AG20443 (cell line): ENCODE measurements at regions not wholly inside any gene's neighbourhood (a gene's known extent, or its start where the extent isn't known, plus 50 kb on each side); places are given as distances from the start of the nearest gene placed in this dataset.

Source experiments
- DNase-seq: peaks from one replicate; pipeline ENCODE4 v3.0.0; 2012; ENCODE audit warnings: low spot score, mixed read lengths

DNA sequence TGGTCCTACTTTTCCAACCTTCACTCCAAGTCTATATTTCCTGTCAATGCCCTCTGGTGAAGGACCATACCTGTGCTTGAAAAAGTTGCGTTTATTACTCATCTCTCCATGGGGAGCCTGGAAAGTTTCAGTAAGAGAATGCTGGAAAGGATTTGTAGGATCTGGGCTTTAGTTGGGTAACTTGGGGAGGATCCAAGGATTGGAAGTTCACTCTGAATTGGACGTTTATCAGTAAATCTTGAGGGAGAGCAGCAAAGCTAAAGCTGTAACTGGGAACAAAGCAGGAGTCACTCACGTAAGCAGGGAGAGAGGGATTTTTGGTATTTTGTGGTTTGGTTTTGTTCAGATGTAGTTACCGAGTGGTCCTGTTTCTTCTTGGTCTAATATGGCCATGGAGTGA, 51.4 kb upstream of the NPVF start:
- DNase-seq: no peak

DNA sequence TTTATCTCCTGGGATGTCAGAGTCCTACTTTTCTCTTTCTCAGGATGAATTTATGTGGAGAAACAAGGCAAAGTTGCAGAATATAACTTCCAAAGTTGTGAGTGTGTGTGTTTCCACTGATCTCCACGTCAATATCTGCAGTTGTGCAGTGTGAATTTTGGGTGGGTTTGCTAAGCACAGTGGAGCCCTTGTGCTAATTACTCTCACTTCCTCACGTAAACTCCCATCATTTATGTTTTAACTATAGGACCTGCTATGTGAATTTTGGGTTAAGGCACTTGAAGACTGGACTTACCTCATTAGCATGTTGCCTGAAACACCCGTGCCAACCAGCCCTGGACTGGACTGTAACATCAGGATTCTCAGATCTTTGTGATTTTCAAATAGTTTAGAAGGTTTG, 51.9 kb upstream of the NPVF start:
- no peak for DNase-seq

DNA sequence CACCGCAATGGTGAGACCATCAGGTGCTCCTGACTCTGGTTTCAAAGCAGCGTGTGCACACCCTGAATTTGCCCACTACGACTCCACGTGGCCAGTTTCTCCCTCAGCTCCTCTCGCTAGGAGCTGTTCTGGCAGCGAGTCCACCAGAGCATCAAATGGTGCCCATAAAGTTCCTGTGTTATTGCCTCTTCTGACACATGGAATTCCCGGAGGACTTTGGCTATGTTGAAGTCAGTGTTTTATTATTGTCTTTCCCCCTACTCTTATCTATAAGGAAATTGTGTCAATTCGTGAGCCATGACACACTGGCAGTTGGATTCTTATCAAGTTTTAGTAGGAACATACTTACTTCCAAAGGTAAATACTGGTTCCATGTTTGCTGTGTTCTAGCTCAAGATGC, 53.9 kb upstream of the NPVF start:
- no peak for DNase-seq

DNA sequence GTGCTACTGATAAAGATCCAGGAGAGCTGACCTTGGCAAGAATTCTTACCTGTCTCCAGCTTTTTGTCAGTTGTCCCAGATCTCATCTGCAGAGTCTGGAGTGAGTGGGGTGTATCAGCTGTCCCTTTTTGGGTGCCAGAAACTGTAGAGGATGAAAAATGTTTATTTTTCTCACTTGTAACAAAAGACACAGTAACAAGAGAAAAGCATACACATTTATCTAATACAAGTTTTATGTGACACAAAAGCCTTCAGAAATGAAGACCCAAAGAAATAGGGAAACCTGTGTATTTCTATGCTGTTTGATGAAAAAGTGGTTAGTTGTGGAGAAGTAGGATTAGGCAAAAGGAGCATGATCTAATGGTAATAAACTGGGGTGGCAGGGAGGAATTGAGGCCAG, 58.5 kb upstream of the NPVF start:
- DNase-seq: no peak

DNA sequence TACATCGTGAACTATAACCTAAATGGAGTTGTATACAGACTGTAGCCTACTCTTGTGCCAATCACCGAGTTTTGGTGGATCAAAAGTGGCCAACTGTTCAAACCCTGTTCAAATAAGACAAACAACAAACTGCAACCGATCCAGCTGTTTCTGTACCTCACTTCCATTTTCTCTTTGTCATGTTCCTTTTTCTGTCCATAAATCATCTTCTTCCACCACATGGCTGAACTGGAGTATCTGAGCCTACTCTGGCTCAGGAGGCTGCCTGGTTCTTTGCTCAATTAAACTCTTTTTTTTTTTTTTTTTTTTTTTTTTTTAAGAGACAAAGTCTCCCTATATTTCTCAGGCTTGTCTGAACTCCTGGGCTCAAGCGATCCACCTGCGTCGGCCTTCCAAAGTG, 59.0 kb upstream of the NPVF start:
- DNase-seq: no peak

DNA sequence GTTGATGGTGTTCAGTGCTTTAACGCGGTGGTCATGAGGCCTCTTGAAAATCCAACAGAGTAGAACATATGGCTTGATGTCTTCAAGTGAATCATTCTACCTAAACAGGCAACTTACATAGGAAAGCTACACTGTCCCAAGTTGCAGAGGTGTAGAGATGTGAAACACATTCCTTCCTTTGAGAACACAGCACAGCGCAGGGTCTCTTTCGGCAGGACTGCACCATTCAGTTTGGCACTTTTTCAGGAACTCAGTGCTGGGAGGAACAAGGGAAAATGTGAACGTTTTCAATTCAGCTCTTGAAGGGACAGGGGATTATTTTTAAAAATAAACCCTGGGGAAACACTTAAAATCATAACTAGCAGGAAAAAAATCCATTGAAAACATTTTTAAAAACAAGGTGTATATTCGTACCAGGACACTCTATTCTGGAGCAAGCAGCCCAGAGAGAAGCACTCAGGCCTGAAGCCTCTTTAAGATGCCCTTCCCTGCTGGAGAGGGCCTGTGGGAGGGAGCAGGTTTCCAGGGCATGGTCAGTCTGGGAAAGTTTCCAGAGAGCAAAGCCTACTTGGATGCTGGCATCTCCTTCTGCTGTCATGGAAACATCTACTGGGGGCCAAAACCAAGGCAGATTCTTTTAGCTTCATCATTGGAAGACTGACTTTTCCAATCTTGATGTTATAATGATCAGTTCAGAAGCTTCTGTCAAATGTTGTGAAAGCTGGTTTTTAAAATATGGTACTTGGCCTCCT, 60.4 kb upstream of the NPVF start:
- DNase-seq: no peak

DNA sequence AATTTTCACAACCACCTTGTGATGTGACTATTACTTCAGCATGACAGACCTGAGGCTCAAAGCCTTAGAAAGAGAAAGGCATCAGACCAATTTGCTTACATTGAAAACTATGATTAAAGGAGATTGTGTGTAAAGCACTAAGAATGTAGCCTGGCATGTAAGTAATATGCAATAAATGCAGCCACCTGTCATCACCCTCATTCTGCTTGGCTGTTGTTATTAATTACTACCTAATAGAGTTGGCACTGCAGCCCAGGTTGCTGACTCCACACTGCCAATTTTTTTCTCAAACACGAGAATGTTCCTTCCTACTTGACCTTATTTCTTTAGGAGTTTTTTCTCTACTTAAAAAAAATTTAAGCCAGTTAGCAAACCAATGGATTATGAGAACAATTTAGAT, 61.2 kb upstream of the NPVF start:
- DNase-seq: no peak

DNA sequence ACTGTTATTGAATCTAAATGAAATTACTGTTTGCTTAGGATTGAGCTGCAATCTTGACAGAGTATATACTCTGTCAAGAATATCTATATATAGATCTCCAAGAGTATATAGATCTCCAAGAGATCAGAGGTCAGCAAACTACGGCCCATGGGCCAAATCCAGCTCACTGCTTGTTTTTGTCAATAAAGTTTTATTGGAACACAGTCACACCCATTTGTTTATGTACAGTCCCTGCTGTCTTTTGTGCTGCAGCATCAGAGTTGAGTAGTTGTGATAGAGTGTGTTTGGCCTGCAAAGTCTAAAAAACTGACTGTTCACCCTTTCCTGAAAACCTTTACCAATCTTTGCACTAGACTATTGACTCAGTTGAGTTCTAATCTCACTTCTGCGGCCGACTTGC, 66.3 kb upstream of the NPVF start:
- no peak for DNase-seq

DNA sequence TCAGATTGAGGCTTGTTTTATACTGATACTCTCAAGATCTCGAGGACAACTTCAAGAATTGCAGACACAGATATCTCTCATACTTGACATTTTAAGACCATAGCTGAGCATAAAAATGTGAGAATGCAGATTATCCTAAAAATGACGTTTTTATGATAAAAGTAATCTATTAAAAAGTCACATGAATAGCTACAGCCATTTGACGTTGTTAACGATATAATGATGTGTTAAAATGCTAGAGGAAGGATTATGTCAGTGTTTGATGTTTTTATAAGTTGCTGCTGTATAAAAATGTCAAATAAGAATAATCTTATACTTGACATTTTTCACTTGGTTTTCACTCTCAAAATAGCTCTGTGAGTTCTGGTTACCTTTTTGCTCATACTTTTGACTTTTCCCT, 67.1 kb upstream of the NPVF start:
- DNase-seq: no peak

DNA sequence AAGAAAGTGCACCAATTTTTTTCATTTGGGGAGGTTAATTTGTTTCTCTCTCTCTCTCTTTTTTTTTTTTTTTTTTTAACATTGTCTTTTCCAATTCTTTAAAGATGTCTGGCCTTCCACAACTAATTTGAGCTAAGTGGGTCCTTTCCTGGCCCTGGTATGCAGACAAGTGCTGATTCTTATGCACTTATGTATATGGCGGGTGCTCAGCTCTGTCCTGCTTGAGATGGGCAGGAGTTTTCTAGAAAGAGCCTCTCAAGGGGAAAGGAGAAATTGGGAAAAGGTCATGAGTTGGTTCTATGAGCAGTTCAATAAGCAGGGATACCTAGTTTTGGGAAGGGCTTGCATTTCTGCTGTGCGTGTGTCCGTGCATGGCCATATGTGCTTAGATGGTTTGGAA, 67.8 kb upstream of the NPVF start:
- no peak for DNase-seq

DNA sequence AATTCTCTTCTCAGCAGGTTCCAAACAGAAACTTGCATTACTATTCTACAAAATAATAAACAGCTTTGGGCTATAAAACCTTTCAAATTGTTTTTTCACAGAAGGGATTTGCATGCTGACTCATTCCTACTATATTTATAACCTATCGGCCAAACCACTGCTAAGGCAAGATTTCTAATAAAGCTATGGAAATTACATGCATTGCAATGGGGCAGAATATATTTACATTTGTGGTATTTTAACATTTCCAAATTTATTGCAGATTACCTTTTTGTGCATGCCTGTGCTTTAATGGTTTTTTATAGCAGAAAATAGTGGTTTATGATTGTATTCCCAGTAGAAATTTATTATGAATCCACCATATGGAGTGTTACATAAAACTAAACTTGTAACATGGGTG, 69.0 kb upstream of the NPVF start:
- no peak for DNase-seq

DNA sequence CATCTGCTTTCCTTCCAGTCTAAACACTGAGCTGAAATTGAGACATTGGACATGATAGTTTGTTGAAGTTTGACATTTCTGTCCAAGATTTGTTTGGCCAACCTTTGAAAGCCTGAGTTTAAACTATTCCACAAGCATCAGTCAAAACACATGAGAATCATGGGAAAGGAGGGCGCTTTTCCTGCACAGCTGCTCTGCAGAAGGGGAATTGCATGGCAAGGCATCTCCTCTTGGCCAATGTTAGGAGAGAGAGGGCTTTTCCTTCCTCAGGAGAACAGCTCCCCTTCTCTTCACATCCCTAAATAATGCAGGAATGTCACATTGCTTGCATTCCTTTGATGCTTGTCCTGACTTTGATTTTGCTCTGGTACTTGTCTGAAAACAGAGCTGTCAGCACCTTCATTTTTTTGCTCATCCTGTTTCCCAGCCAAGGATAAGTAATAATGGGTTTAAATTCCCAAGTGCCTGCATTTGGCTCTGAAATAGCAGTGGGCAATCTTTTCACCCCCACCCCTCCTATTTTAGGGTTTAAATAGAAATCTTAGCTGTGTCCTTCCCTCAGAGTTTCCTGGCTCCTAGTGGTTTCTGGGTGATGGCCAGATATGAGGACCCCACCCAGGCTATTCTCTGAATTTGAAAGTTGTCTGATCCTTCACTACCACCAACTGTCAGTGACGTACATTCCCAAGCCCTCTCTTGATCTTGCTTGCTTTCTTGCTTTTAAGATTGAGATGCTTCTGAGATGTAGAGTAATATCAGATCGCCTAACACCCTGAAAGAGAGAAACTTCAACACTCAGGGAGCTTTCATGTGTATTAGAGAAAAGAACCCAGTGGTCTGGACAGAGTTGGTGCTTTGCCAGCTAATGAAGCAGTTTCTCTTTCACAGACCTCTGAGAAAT, 75.2 kb upstream of the NPVF start:
- peak; percentile 22 for DNase-seq

DNA sequence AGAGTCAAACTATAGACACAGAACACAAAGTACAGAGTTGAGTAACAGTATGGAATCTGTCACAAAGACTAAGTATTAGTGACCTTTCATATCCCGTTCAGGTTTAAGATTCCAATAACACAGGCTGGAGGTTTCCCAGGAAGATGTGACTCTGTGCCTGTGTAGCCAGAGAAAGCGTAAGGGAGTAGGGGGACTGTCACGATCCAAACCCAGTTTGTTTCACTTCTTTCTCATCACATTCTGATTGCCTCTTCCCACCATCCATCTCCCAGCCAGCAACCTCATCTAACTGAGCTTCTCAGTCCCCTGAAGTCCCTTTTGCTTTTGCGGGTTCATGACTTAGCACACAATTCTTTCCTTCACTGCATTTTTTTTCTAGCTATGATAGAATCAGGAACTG, 76.4 kb upstream of the NPVF start:
- no peak for DNase-seq

DNA sequence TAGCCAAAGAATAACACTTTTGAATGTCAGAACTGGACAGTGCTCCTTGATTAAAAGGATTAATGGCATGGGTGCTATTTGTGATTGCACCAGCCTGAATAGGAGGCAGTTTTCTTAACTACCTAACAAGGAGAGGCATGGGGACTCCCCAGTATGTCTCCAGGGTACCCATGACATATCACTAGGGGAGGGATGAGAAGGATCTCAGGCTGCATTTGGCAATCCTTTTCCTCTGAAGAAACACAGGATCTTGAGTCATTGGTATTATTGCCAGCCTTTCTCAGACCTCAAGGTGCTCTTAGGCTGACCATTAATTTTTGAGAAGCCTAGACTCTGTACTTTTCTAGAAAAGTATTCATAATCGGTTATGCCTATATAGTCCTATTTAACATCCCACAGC, 77.5 kb upstream of the NPVF start:
- DNase-seq: no peak

DNA sequence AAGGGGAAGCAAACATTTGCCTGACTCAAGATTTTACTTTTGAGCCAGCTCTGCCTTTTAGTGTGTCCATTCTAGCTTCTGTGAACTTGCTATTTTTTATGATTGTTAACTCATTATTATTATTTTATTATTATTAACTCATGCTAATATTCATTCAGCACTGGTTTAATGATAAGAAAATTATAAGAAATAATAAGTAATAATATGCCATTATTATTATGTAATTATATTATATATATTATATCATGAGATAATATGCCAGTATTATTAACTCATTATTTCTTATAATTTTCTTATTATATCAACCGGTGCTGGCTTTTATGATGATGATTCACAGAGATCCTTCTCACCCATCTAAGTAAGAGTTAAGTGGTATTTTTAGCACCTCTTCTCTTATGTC, 79.3 kb upstream of the NPVF start:
- no peak for DNase-seq

DNA sequence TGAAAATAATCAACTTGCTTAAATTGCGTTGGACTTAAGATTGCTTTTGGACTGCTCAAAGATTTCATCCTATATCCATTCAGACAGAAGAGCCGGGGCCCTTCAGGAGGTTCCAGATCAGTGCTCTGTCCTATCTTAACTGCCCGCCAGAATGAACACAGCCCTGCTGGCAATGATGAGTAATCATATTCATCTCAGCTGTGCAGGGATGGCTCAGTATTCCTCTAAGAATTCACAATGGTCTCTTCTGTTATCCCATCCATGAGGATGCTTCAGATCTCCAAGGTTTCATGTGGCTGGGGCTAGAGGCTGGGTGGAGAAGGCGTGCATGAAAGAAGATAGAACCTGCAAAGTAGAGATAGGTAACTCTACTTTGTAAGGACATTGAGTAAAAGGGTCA, 80.0 kb upstream of the NPVF start:
- DNase-seq: no peak

DNA sequence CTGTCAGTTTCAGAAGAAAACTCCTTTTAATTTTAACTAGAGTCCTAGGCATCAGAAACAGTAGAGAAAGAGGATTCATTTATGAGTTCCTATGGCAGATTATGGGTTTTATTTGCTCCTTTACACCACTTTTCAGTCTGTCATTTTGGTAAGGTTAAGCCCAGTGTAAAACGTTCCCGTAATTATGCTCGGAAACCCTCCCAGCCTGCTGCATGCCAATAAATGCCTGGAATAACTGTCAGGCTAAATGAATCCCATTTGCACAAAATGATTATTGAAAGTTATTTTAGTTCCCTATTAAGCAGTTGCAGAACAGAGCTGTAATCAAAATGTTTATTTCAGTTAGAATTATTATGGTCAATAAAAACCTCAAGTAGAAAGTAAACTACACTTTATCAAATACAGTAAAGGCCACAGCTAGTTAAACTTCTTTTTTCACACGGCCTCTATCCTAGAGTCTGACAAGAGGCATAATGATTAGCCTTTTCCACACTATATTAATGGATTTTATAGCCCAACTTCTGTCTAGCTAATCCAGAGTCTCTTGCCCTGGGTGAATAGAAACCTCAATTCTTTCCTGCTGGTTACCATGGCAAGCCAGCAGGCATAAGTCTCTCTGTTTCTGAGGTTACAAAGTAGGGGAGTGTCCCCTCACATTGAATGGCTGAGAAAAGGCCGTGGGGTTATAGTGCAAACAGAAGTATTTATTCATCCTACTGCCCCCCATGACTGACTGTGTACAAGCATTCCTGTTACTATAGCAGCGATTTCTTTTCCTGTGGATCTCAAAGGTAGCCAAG, 80.8 kb upstream of the NPVF start:
- DNase-seq: no peak

DNA sequence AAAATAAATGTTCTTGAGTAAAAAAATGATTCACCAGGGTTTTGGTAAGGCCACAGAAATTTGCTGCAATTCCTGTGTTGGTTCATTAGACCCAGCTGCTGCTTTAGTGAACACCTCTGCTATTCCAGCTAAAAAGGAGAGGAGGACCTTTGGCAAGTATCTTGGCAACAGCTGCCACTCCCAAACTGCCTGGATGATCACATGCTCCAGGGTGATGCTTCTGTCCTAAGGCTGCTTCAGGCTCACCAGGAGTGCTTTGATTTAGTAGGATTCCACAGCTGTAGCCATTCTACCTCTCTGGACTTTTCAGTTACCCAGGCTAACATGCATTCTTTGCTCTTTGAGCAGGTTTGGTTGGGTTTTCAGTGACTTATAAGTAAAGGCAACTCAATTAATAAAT, 82.6 kb upstream of the NPVF start:
- DNase-seq: no peak

DNA sequence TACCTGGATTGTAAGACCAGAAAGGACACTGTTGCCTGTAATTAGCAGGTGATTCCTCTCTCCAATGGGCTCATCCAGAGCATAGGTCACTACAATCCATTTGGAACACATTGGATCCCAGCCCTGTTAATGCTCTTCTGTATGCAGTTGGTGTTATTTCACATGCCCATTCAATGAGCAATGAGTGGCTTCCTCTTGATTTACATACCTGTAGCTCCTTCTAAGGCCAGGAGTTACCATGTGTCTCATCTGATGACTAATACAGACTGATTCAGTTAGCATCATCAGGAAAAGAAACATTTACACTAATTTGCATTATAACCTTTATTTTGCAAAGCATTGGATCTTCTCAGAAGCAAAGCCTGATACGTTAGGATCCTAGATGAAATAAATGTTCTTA, 83.1 kb upstream of the NPVF start:
- DNase-seq: no peak

DNA sequence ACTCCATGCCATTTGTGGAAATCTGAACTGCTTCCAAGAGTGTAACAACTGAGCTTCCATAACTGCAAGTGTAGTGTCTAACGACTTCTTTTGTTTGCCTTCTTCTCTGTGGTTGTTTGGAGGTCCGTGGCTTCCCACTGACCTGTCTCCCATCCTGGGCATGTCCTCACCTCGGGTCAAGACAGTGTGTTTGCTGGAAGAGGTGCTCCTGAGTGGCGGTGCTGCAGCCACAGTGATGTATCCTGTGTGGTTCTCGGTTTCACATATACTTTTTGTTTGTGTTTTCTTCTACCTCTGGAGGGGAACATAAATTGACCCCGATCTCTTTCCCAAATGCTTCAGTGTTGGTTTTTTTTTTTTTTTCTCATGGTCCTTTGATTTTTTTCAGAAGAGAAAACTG, 84.7 kb upstream of the NPVF start:
- no peak for DNase-seq

DNA sequence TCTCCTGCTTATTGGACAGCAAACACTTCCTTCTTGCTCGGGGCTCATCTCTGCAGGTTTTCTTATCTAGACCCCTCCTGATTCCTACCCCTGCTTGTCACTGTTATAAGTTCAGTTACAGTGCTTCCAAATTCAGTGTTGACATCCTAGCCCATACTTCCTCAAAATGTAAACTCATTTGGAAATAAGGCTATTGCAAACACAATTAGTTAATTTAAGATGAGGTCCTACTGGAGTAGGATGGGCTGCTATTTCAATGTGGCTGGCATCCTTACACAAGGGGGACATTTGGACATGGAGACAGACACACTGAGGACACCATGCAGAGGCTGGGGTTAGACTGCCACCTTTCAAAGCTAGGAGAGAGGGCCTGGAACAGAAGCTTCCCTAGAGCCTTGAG, 85.2 kb upstream of the NPVF start:
- no peak for DNase-seq

DNA sequence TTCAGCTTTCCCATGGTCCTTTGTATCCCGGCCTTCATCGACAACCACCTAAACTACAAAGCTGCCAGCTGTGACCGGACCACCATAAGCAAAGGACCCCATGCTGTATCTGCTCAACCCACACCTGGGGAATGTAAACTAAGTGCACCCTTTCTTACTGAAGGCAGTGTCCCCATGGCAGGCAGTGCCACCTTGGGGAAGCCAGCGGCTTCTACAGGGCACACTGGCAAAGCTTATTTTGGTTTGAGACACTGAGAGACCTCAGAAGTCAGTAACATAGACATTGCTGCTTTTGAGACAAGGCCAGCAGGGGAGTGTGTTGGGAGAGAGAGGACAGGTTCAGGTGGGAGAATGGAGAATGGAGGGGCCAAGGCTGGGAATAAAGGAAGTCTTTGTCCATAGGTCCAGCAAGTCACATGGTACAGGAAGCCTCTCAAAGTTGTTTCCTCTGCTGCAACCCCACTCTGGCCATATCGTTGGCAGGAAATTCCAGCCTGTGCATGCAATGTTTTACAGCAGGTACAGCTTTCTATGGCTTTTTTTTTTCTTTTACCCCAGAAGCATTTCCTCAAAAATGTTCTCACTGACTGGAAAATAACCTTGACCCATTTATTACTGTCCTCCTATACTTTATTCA, 85.9 kb upstream of the NPVF start:
- DNase-seq: no peak
